HG03558 (cell line): ENCODE measurements at regions not wholly inside any gene's neighbourhood (a gene's known extent, or its start where the extent isn't known, plus 50 kb on each side); places are given as distances from the start of the nearest gene placed in this dataset.

Experiments used
- ATAC-seq: cut with Tn5 transposase; IDR thresholded peaks from one replicate; pipeline ENCODE4 v1.9.1; 2021; ENCODE audit warnings: moderate number of reproducible peaks; ENCODE audit not compliant: unreplicated experiment; ENCODE audit errors: extremely low read depth

- no peak for ATAC-seq
Observed at GRCh38 chr12:115617391-115617790, 660.1 kb downstream of the MED13L start.

GRCh38 chr12:115611477-115611876, 666.0 kb downstream of the MED13L start:
- ATAC-seq = no peak

GRCh38 chr12:115609347-115609746, 668.1 kb downstream of the MED13L start:
- no peak for ATAC-seq

- no peak for ATAC-seq
Observed at GRCh38 chr12:115606040-115606439, 671.5 kb downstream of the MED13L start.

GRCh38 chr12:115598871-115599811, 678.4 kb downstream of the MED13L start:
- no peak for ATAC-seq

GRCh38 chr12:115597157-115597712, 680.3 kb downstream of the MED13L start:
- no peak for ATAC-seq

- no peak for ATAC-seq
Observed at GRCh38 chr12:115588131-115588530, 689.4 kb downstream of the MED13L start.

GRCh38 chr12:115584156-115584555, 693.3 kb downstream of the MED13L start:
- ATAC-seq = no peak

GRCh38 chr12:115583591-115583990, 693.9 kb downstream of the MED13L start:
- ATAC-seq = no peak

- ATAC-seq = no peak
Observed at GRCh38 chr12:115577401-115577800, 700.1 kb downstream of the MED13L start.

- ATAC-seq = no peak
Observed at GRCh38 chr12:115574826-115575225, 702.7 kb downstream of the MED13L start.

- peak; percentile 57 for ATAC-seq
Observed at GRCh38 chr12:115572440-115572839, 705.1 kb downstream of the MED13L start.

GRCh38 chr12:115571446-115571845, 706.0 kb downstream of the MED13L start:
- ATAC-seq = no peak

- ATAC-seq = no peak
Observed at GRCh38 chr12:115571027-115571426, 706.5 kb downstream of the MED13L start.

- no peak for ATAC-seq
Observed at GRCh38 chr12:115570069-115570777, 707.3 kb downstream of the MED13L start.

- ATAC-seq = no peak
Observed at GRCh38 chr12:115569345-115570068, 708.0 kb downstream of the MED13L start.

- no peak for ATAC-seq
Observed at GRCh38 chr12:115558281-115558680, 719.2 kb downstream of the MED13L start.

- ATAC-seq = no peak
Observed at GRCh38 chr12:115553622-115554021, 723.9 kb downstream of the MED13L start.

- no peak for ATAC-seq
Observed at GRCh38 chr12:115543269-115543668, 734.2 kb downstream of the MED13L start.

- ATAC-seq = no peak
Observed at GRCh38 chr12:115542656-115543055, 734.8 kb downstream of the MED13L start.
